Astrocyte of the cerebellum (primary cell): ENCODE measurements at regions not wholly inside any gene's neighbourhood (a gene's known extent, or its start where the extent isn't known, plus 50 kb on each side); places are given as distances from the start of the nearest gene placed in this dataset.

Experiments used
- DNase-seq: peaks from one replicate; pipeline ENCODE4 v3.0.0-alpha.2; 2011; ENCODE audit warnings: low read depth
- H3K4me3 ChIP-seq: 2 replicates; pipeline ENCODE4 v1.5.1; 2011; ENCODE audit warnings: mild to moderate bottlenecking, low read depth, low read length, moderate library complexity
- in situ Hi-C: cut with HindIII; loops from 2 replicates; pipeline ENCODE4 v1.10.0; 2017; ENCODE audit warnings: low sequenced_read_pairs
- TF ChIP-seq, protein P1 (sequence below): IDR thresholded peaks from 2 replicates; pipeline ENCODE4 v1.5.1; 2012; ENCODE audit warnings: low read length, low read depth, moderate library complexity, mild to moderate bottlenecking; ENCODE audit errors: missing control alignments

DNA sequence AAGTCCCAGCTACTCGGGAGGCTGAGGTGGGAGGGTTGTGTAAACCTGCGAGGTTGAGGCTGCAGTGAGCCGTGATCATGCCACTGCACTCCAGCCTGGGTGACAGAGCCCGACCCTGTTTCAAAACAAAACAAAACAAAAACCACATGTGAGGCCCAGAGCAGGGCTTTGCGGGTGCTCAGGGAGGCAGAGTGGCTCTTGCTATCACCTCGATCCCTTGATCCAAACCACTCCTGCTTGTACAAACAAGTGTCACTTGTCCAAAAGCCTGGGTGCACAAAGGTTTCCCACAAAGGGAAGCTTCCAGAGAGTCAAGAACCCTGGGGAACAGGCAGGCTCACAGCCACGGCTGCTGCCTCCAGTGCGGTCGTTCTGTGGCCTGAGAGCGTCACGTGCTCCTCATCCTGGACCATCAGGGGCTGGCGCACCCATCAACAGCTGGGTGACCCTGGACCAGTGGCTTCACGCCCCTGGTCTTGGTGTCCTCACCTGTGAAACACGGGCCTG is 162.7 kb downstream of the C9orf50 start:
- in situ Hi-C loops = no loop called here
- no peak for DNase-seq
- no peak overlapping the region for H3K4me3 ChIP-seq
- TF ChIP-seq, protein P1, sequence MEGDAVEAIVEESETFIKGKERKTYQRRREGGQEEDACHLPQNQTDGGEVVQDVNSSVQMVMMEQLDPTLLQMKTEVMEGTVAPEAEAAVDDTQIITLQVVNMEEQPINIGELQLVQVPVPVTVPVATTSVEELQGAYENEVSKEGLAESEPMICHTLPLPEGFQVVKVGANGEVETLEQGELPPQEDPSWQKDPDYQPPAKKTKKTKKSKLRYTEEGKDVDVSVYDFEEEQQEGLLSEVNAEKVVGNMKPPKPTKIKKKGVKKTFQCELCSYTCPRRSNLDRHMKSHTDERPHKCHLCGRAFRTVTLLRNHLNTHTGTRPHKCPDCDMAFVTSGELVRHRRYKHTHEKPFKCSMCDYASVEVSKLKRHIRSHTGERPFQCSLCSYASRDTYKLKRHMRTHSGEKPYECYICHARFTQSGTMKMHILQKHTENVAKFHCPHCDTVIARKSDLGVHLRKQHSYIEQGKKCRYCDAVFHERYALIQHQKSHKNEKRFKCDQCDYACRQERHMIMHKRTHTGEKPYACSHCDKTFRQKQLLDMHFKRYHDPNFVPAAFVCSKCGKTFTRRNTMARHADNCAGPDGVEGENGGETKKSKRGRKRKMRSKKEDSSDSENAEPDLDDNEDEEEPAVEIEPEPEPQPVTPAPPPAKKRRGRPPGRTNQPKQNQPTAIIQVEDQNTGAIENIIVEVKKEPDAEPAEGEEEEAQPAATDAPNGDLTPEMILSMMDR = no peak

DNA sequence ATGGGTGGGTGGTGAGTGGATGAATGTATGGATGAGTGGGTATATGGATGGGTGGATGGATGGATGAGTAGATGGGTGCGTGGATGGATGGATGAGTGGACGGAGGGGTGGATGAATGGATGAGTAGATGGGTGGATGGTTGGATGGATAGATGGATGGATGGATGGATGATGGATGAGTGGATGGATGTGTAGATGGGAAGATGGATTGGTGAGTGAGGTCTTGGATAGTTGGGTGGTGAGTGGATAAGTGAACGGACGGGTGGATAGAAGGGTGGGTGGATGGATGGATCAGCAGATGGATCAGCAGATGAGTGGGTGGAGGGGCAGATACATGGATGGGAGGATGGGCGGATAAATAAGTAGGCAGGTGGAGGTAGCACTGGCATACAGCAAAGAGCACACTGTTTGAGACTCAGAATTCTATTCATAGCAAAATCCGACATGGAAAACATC is 163.5 kb downstream of the C9orf50 start:
- no peak overlapping the region for H3K4me3 ChIP-seq
- in situ Hi-C loops = no loop called here
- DNase-seq = no peak
- TF ChIP-seq, protein P1 = no peak

DNA sequence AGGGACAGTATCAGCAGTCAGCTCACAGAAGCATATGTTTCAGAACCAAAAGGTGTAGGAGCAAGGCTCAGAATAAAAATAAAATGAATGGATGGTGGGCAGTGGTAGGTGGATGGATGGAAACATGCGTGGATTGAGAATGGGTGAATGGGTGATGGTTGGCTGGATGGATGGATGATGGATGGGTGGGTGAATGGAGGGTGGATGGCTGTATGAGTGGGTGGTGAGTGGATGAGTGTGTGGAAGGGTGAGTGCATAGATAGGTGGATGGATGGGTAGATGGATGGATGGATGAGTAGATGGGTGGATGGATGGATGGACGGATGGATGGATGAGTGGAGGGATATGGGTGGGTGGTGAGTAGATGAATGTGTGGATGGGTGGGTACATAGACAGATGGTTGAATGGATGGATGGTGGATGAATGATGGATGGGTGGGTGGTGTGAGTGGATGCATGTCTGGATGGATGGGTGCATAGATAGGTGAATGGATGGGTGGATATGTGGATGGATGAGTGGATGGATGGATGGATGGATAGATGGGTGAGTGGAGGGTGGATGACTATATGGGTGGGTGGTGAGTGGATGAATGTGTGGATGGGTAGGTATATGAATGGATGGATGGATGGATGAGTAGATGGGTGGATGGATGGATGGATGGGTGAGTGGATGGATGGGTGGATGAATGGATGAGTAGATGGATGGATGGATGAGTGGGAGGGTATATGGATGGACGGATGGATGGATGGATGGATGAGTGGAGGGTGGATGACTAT is 164.2 kb downstream of the C9orf50 start:
- no peak for DNase-seq
- in situ Hi-C loops = no loop called here
- TF ChIP-seq, protein P1 = no peak
- H3K4me3 ChIP-seq = no peak overlapping the region

DNA sequence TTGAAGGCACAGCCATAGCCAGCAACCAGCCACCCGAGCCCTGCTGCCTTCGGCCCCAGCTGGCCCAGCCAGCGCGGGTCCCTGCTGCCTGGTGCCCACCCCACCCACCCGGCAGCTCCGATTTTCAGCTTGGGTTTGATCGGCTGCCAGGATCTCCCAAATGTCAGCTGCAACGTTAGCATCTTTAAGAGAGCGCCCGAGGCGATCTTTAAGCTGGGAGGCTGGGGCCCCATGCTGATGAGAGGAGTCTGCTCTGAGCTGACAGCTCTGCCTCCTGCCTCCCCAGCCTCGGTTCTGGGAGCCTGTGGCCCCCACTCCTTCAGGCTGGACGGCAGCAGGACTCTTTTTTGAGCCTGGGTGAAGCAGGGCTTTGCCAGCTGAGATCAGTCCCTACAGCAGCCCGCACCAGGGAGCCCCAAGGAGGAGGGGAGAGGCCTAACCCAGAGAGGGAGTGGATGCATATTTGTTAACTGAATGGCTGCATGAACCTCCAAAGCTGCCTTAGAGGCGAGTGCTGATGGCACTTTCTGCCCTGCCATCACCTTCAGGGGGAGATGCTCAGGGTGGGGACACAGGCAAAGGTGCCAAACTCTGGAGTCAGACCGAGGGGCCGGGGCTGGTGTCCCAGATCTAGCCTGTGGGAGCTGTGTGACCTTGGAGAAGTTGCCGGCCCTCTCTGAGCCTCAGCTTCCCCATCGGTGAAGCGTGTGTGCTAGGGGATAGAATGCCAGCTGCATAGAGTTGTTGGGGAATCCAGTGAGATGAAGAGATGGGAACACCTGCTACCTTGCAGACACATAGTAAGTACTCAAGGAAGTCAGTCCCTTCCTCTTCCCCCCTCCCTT is 165.5 kb downstream of the C9orf50 start:
- in situ Hi-C loops = no loop called here

DNA sequence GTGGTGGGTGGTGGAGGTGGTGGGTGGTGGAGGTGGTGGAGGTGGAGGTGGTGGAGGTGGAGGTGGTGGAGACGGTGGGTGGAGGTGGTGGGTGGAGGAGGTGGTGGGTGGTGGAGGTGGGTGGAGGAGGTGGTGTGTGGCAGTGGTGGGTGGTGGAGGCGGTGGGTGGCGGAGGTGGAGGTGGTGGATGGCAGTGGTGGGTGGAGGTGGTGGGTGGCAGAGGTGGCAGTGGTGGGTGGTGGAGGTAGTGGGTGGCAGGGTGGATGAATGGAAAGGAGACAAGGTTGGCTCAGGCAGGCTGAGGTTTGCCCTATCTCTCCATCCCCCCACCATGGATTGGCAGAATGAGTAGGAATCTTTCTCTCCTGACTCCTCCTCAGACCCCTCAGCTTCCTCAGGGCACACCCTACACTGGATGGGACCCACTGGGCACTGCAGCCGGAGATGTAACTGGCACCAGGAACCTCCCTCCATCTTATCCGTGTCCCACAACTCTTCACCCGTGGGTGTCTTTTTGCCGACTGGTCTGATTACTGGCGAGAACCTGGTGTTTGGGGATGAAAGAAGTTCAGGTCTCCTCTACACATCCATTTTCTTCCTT is 166.3 kb downstream of the C9orf50 start:
- H3K4me3 ChIP-seq = no peak overlapping the region

More for the DNA sequence above, 165.5 kb downstream of the C9orf50 start:
- TF ChIP-seq, protein P1 = no peak
- DNase-seq = no peak
- H3K4me3 ChIP-seq = no peak overlapping the region

DNA sequence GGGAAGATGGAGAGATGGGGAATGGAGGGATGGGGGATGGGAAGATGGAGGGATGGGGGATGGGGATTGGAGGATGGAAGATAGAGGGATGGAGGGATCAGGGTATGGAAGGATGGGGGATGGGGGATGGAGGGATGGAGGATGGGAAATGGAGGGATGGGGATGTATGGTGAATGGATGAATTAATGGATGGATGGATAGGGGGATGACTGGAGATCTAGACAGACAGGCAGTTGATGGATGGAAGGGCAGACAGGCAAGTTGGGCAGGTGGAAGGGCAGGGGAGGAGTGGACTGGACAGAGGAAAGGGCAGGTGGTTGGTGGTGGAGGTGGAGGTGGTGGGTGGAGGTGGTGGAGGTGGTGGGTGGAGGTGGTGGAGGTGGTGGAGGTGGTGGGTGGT is 167.2 kb downstream of the C9orf50 start:
- no peak overlapping the region for H3K4me3 ChIP-seq
- no peak for DNase-seq
- in situ Hi-C loops = no loop called here
- TF ChIP-seq, protein P1 = no peak

More for the DNA sequence above, 166.3 kb downstream of the C9orf50 start:
- TF ChIP-seq, protein P1 = no peak
- no peak for DNase-seq
- in situ Hi-C loops = no loop called here
